ENCODE measurements at regions not wholly inside any gene's neighbourhood (a gene's known extent, or its start where the extent isn't known, plus 50 kb on each side); places are given as distances from the start of the nearest gene placed in this dataset.

DNA sequence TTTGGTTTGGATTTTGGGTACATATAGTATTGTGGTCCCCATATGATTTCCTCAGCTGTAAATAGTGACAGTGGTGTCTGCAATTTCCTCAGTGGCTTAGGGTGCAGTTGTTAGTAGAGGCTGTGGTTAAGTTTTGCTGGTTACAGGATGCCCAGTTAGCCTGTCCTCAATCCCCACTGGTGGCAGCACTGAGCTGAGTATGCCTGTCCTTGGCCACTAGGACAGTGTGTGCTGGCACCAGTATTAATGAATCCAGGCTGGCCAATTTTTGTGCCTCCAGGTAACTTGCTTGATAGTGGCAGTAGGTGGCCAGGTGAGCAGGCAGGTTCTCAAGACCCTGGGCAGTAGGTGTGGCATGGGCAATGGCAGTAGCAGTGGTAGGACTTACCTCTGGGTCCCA, 973.1 kb downstream of the TMEM182 start:
- no peak for DNase-seq

DNA sequence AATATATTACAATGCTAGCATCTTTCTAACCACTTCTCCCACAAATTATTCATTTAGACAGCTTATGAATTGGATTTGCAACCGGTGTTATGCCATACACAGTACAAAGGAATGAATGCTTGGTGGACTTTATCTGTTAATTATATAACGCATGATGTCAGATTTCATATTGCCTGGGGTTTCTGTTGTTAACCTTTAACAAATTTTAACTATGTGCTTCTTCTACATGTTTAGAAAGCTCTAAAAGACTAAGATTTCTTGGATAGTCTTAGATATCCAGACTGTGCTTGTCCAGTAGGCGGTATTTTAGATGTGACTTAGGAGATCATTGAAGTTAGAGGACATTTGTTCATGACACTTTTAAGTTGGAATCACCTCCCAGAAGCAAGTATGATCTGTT, 976.3 kb downstream of the TMEM182 start:
- no peak for DNase-seq

DNA sequence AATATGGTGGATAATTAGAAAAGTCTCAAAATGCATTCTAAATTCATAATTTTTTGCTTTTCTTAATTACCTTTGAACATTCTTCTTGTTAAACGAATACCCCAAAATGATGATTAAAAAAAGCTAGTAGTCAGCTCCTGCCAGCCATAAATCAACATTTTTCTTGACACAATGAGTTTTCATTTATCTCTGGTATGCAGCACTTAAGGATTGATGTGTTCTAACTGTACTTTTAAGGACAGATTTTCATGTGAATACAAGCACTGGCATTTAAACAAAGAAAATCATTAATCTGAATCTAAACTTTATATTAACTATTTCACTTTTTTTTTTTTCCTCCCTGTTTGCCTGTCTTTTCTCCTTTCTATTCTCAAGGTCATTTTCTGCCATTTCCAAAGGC, 976.8 kb downstream of the TMEM182 start:
- no peak for DNase-seq

DNA sequence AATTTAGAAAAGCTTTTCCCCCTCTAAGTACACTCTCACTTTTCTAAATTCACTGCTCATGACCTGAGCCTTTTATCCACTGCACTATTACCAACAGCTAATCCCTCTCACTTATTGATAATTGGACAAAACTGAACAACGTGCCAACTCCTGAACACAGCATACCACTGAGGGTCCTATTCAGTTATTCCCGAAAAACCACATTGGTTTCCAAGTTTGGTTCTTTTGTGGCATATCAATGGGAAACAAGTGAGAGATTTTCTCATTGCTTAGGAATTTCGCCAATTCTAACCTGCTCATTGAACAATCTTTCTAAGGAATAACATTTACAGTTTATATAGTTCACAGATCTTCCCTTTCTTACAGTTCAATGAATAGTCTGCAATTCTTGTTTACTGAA, 977.4 kb downstream of the TMEM182 start:
- DNase-seq: no peak

DNA sequence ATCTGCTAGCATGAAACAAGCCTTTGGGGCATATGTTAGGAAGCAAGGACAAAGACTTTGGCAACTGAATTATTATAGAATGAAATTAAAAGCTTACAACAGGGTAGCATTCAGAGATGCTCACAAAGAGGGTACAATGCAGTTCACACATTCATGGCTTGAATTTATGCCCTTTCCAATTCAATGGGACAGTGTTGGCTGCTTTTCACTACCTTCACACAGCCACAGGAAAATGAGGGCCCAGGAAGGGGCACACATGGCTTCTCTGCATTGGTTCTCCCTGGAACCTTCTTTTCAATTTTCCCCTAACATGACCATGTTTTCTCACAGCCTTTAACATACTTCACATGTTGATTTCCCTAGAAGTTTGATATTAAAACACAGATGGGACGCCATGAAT, 978.1 kb downstream of the TMEM182 start:
- DNase-seq: no peak

DNA sequence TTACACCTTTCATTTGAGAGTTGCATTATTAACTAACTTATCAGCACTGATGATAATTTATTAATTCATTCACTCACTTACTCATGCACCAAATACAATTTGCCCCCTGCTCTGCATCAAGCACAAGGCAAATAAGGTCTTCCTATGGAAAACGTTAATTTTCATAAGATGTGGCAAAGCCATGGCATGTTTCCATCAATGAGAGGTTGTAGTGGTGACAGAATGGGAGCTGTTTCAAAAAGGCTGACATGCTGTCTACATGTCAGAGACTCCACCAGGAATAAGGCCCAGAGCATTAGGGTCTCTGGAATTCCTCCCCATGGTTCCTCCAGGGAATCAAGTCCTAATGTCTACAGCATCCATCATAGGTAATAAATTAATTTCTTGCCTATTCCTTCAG, 978.8 kb downstream of the TMEM182 start:
- DNase-seq: no peak

DNA sequence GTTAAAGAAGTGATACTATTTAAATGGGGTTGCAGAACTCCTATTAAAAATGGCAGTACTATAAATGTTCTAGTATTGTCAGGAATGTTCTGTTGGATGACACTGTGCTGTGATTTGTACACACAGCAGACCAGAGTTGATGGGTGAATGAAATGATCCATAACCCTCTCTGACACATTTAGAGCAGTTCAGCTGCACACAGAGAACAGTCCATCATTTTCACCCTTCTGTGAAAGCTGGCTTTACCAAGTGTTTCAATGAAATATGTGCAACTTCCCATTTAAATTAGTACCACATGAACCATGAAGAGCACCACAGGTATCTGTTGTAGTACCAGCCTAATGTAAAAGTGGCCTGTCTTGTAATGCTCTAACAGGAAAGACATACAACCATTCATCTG, 981.4 kb downstream of the TMEM182 start:
- no peak for DNase-seq

DNA sequence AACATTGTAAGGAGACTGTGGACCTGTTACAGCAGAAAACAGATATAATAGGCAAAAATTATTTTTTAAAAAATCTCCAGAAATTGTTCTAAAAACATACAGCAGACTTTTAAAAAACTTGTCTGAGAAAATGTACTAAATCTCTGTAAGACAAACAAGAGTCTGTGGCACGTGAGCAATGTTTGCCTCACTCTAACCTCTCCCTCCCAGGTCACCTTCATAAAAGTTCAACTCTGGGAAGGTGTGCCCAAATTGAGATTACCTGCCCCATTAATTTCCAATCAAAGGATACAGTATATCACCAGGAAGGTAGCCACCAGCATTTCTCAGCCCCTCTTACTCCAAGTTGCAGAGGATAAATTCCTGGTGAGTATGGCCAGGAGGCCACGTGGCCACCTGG, 992.7 kb downstream of the TMEM182 start:
- DNase-seq: no peak

DNA sequence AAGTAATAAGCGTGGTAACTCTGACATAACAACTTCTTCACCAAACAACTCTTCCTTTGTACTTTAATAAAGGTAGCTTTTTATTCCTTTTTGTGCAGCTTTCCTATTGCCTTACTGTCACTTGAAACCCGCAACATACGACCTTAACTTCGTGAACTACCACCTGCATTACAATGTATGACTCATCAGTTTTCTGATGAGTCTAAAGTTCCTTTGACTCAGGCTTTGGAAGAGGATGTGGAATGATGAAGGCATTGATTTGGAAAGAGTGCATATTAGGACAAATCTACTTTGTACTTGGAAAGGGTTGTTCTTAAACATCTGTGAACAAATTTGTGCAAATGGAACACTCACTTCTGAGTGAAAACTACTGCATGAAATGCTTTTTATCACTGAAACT, 1012.1 kb downstream of the TMEM182 start:
- no peak for DNase-seq

DNA sequence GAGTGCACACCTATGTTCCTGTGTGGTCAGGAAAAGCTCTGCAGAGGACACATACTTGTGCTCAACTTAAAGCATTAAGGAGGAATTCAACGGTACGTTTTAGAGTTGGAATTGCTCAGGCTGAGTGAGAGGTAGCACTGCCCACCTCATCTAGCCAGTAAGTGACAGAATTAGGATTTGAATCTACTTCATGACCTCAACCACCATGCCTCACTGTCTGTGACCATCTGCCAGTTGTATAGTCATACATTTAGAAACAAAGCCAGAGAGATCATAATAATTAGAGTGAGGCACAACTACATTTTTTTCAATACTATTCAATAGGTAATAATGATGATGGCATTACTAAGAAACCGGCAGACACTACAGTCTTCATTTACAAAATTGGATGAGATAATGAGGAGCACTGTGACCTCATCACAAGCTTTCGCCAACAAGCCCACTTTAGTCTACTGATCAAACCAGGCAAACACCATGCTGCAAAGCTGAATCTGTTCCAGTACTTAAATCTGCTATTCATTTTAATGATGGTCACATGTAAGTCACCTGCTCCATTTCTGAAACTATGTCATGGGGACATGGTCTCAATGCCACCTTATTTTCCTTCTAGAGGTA, 1018.4 kb downstream of the TMEM182 start:
- DNase-seq: no peak

DNA sequence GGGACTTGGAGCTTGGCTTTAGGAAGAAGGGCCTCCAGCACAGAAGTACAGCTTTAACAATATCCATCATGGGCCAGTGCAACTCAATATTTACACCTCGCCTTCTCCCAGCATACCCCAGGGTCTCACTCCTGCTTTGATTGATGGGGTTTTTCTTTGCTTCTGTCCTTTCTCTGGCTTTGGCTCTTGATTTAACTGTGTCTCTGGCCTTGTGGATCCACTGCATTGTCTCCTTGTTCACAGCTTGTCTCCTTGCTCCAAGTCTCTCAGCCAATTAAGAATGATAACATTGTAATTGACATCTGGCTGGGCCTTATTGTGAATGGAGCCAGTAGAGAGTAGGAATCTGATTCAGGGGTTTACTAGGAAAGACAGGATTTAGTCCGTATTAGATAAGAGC, 1019.5 kb downstream of the TMEM182 start:
- no peak for DNase-seq

DNA sequence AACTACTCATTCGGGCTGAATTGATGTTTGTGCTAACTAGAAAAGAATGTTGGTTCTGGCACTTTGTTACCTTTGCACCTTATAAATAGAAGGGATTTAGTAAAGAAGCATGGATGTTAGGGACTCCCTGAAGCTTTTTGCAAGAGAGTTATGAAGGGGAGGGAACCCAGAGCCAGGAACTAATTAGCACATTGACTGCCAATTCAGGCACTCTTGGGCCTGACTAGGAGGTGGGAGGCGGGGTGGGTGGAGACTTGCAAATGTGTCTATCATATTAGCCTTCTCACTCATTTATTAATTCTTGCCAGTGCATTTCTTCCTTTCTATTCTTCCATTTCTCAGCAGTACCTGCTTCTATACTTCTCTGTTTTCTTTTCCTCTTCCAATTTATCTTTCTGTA, 1022.4 kb downstream of the TMEM182 start:
- no peak for DNase-seq

DNA sequence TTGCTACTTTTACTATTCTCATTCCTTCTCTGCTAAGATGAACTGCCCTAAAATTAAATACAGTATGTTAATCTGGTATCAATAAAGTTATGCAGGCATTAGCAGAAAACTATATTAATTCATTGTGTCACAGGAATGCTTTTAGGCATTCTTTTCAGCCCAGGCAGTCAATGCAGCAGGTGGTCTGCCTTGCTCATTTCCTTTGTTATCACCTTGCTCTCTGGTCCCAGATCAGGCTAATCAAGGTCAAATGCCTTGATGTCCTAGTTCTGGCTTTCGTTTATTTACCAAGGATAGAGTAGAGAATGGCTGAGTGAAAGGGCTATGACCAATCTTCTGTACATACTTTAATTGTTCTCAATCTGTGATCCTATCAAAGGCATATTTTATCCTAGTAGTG, 1023.6 kb downstream of the TMEM182 start:
- DNase-seq: no peak

DNA sequence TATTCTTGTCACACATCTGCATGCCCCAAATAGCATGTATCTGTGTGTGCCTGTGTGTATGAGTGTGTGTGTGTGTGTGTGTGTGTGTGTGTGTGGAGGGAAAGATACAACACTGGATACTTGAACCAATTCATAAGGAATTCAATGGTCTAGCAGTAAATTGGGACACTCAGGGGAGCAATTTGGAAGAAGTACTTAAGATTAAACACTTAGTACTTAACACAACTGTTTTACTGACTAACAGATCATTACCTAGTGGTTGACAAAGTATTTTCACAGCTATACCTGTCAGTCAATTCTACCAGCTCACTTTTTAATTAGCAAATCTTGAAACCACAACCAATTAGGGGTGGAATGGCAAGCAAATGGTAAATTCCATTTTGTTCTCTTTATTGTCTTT, 1024.1 kb downstream of the TMEM182 start:
- no peak for DNase-seq

DNA sequence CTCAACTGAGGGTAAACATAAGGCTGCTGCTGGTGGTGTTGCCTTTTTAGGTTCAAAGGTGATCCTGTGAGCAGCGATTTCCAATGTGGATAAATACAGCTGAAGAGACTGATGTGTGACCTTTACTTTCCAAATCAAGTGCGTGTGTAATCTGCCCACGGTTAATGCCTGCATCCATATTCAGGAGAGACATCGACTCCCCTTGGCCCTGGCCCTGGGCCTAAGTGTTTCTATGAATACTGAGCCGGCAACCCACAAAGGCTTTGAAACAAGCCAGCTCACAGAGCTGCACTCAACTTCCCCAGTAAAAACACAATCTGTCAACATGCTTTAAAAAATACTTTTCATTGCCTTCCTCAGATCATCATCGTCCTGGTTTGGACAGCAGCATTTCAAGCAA, 1026.6 kb downstream of the TMEM182 start:
- DNase-seq: no peak

DNA sequence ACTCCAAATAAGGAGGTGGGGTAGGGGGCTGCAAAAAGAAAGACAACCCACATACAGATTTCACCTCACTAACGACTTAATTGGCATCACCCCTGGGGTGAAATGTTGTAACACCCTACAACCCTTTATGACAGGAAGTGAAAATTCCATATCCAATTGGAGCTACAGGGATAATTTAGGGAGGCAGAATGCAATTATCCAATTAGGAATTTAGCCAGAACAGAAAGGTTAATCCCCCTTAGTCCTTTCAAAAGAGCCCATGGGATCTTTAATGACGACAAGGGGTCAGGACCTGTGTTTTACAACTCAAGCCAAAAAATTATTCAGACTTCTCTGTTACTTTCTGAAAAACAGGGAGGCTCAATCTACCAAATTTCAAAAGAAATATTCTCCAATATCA, 1027.1 kb downstream of the TMEM182 start:
- no peak for DNase-seq

DNA sequence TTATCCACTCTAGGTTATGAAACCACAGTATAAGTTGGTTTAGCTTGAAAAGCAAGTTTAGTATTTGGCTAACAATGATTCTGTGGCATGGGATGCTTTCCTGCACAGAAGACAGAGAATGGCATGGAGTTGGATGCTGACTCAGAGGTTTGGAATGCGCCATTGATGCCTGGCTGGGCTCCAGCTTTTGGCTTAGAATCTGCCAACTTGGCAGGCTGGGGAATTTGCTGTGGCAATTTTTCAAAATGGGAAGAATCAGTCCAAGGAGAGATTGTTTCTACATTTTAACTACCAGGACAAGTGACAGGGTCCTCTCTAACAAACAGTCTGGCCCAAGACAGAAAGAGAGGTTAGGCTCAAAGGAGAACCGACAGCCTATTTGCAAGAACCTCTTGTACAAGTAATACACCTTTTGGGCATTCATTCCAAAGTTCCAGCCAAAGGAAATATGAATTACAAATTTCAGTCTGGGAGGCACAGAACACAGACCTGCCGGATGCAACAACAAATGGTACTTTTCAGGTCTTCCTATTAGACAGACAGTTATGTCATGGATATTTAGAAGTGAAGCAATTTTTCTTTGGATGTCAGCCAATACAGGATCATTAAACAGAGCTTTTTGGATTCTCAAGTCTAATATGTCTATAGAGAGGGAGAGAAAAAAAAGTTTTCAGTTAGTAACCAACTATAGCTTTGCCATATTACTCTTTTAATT, 1027.7 kb downstream of the TMEM182 start:
- DNase-seq: no peak

DNA sequence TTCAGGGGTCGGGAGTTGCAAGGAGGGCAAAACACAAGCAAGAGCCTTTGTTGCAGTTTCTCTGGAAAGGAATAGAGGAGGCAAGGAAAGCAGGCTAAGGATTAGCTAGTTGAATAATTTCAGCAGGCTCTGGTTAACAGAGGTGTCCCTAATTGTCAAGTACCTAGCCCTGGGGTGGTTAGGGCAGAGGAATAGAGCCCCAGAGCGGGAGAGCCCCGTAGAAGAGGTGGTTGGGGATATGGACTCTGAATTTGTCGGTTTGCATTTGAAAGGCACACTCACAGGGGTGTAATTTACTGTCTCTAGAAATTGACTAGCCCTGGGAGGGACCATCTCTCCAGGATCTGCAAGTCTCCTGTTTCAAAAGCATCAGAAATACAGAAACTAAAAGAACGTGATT, 1030.2 kb downstream of the TMEM182 start:
- no peak for DNase-seq

DNA sequence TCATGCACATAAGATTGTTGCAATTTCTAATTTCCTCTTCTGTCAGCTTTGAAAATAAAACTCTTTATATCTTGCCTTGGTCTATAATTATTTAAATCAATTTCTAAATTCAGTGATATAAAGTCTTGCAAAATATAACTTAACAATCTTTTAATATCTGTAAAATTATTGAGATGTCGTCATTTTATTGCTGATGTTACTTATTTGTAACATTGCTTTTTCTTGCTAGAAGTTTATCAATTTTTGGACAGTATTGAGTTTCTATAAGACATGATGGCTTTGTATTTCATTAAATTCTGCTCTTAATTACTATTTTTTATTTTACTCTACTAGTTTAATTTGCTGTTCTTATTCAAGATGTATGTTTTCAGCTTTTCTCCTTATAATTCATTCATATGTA, 1036.5 kb downstream of the TMEM182 start:
- DNase-seq: no peak

DNA sequence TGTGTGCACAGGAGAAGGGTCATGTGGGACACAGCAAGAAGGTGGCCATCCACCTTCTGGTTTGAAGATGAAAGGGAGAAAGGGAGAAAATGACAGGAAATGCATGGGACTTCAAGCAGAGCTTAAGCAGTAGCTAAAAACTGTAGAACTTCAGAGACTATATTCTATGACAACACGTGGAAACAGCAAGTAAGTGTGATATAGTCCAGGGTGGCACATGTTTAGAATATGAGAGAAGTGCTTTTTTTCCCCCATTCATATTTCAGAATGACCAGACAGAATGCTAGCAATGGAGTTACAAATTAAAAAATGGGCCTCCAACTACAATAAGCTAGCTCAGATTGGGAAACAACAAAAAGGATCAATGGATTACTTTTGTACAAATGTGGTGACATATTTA, 1042.2 kb downstream of the TMEM182 start:
- no peak for DNase-seq

DNA sequence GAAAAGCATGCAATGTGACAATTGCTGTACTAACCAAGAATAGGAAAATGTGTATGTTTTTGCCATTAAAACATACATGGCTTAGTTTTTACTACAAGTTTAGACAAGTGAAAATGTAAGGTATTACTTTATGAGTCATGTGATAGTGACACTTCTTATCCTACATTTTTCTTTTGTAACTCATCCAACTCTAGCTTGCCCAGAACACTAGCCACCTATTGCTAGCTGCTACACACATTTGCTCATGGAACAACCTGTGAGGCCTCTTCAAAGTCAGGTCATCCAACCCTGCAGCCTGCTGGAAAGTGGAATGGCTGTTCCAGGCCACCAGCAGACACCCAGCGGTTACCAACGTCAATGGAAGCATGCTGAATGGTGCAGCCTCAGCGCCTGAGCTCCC, 1043.9 kb downstream of the TMEM182 start:
- no peak for DNase-seq

DNA sequence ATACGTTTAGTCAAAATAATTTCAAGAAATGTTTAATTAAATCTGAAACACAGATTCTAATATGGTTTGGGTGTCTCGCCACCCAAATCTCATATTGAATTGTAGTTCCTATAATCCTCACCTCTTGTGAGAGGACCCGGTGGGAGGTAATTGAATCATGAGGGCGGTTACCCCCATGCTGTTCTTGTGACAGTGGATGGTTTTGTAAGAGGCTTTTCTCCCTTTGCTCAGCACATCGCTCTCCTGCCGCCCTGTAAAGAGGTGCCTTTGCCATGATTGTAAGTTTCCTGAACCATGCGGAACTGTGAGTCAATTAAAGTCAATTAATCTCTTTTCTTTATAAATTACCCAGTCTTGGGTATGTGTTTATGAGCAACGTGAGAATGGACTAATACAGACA, 1045.1 kb upstream of the POU3F3 start:
- DNase-seq: no peak

DNA sequence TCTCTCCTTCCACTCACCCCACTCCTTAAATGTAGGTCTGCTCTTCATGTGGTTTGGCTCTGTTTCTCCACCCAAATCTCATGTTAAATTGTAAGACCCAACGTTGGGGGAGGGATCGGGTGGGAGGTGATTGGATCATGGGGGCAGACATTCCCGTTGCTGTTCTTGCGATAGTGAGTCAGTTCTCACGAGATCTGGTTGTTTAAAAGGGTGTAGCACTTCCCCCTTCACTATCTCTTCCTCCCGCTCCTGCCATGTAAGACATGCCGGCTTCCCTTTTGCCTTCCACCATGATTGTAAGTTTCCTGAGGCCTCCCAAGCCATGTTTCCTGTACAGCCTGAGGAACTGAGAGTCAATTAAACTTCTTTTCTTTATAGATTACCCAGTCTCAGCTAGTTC, 1044.5 kb upstream of the POU3F3 start:
- DNase-seq: no peak

DNA sequence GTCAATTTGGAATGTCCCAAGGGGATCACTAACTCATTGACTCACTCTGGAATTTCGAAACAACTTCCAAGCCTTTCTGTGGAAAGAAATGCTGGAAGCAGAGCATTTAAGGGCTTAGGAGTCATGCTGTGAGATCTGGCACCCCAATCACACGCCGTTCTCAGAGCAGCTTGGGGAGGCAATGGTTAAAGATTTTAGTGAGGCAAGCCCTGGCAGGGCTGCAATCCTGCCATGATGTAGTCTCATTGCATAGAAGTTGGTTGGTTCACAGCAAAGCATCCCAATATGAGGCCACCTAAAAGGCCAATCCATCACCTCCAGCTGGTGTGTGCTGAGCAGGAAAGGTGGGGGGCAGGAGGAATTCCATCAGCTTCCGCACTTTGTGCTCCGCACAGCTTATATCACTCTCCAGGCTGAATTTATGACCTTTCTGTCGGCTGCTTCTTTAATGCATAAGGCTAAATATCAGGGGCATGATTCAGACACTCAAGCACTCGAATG, 1043.9 kb upstream of the POU3F3 start:
- no peak for DNase-seq

DNA sequence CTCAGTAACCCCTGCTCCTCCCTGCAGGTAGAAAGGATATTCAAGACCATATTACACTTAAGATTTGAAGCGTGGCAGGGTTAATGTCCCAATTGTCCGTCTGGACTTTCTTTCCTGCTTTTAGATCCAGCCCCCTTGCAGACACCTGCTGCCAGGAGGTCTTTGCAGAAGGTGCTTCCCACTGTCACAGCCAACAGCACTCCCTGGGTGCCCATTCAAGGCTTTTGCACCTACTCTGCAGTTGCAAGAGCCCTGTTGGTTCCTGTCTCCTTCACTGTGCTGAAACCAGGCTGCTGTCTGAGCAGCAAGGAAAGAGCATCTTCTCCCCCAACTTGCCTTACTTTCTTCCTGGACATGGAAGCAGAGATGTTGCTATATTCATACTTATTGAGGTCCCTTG, 1043.0 kb upstream of the POU3F3 start:
- no peak for DNase-seq
